Inferior parietal cortex (tissue), 1 donor: ENCODE measurements at regions not wholly inside any gene's neighbourhood (a gene's known extent, or its start where the extent isn't known, plus 50 kb on each side); places are given as distances from the start of the nearest gene placed in this dataset.

Experiments
- DNase-seq: peaks from one replicate; pipeline ENCODE4 v3.0.0-alpha.2; 2016; ENCODE audit errors: extremely low spot score

DNA sequence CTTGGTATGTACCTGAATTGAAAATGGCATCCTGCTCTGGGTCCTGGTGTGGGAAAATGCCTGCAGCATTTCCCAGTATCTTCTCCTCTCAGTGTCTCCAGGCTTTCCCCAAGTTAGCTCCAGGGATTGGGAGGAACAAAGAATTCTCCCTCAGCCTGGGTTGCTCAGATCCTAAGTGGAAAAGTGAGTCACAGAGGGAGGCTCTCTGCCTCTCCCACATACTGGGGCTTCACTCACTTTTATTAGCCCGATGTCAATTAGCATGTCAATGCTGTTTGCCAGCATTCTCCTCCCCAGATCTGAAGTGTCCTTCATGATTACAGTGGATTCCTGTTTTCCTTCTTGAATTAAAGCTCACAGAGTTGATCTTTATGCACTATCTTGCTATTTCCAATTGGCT, 655.0 kb downstream of the EPHA3 start:
- no peak for DNase-seq

DNA sequence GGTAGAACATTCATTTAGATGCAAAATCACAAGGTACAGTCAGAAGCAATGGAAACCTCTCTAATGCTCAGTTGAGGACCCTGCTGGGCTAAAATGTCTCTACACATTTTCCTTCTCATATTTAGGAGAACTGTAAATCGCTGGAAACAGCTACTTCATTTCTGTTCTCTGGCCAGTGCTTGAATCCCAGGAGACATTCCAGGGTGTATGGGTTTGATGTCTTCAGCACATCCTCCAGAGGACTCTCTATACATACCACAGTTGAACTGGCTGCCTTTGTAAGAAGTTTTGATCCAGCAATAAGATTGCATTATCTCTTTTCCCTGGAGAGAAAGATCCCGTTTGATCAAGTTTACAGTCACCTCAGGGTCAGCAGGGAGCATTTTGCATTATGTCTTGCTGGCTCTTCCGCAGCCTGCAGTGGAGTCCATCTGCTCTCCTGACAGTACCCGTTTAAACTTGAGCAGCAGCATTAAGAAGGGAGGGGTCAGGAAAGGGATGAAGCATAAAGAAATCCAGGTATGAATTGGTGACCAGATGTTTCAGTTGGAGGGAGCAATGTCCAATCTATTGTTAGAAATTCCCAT, 676.0 kb downstream of the EPHA3 start:
- no peak for DNase-seq

DNA sequence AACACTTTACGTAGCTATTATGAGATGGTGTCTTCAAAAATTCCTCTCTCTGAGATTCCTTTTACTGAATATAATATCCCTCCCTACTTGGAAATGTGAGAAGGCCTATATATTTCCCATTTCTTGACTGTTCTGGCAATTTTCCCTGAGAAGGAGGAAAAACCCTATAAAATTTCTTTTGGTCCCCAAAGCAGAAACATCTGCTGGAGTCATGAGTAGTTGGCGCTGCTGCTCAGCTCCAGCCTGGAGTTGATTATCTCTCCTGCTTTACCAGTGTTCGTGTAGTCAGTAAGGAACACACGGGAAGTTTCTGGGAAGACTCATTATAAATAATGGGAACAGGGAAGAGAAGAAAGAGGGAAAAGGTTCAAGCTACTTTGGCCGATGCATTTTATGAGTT, 680.1 kb downstream of the EPHA3 start:
- no peak for DNase-seq

DNA sequence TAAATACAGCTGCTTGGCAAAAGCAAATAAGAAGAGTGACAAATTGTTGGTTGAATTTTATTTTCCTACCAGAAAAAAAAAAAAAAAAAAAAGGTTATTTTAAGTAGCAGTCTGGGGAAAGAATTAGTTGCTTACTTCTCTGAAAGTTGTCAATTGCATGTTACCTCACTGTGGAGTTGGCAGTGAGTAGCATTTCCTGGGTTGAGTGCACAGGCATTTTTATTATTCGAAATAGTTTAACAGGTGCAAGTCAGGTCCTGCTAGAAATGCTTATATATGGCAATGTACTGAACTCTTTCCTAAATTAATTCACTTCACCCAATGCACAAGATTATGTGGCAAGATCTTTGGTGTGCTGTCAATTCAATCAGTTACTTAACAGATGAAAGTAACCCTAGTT, 680.6 kb downstream of the EPHA3 start:
- no peak for DNase-seq

DNA sequence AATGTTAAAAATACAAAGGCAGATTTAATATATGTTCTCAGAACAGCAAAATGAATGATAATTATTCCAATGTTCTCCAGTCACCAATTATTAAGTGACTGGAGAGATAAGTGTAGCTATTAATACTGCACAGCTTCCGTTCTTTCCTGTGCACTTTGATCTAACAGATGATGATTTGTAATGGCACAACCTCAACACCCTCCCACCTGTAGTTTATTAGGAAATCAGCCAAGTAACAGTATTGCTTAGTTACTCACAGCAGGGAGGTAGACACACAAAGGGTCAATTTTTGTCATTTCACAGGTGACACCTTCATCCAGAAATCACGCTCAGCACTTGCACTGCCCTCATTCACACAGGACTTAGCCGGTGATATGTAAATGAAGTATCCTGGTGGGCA, 688.1 kb downstream of the EPHA3 start:
- DNase-seq = no peak

DNA sequence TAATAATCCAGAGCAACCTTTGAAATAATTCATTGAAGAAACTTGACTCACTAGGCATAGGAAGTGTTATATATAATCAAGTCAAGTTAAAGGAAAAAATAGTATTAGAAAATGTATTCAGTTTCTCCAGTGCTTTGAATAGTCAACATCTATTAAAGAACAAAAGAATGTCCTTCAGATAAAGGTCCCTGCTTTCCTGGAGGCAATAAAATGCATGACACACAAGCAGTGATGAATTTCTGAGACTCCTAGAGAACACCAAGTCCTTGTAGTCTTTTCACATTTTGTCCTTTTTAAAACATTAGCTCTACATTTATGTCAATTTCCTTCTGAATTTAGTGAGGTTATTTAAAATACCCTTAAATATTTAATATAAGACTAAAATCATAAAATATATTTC, 695.5 kb downstream of the EPHA3 start:
- no peak for DNase-seq

DNA sequence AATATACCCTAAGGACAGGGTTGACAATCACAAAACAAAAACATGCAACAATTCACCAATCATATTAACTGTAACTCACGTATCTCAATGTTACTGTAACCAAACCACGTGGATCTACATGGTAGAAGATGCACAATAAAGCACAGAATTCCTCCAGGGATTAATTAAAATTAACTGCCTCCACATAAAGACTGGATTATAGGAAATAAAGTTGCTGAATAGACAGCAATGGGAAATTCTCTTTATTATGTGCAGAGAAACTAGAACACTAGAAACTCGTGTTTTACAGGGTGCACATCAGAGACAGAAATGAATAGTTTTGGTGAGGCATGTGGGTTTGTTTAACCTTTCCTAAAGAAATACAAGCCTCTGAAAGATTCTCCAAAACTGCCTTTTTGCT, 696.3 kb downstream of the EPHA3 start:
- DNase-seq = no peak

DNA sequence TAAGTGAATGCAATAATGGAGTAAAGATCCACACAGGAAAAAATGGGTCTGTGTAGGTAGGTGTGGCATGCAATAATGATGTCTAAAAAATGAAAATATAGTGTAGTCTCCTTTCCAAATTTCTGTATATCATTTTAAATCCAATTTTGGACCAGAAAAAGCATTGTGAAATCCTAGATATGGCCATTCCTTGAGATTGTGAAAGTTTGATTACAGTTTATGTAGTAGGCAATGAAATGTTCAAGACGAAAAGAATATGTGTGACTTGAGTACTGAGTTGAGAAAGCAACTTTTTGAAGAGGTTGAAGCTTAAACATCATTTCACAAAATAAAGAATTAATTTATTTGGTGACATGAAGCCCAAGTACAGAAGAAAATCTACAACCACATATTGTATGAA, 698.7 kb downstream of the EPHA3 start:
- DNase-seq = no peak

DNA sequence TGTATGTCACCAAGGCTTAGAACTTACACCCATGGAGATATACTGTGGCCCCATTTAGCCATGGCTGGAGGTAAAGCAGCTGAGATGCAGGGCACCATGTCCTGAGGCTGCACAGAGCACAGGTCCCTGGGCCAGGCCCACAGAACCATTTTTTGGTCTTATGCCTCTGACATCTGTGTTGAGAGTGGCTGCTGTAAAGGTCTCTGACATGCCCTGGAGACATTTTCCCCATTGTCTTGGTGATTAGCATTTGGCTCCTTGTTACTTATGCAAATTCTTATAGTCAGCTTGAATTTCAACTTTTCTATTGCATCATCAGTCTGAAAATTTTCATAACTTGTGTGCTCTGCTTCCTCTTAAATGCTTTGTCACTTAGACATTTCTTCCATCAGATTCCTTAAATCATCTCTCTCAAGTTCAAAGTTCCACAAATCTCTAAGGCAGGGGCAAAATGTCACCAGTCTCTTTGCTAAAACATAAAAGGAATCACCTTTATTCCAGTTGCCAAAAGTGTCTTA, 701.3 kb downstream of the EPHA3 start:
- no peak for DNase-seq

DNA sequence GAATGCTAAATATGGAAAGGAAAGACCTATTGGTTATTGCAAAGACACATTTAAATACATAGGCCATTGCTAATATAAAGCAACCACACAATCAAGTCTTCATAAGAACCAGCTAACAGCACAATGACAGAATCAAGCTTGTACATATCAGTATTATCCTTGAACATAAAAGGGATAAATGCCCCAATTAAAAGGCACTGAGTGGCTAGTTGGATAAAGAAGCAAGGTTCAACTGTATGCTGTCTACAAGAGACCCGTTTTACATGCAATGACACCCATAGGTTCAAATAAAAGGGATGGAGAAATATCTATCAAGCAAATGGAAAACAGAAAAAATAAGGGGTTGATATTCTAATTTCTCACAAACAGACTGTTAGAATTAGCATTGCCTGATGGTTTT, 706.1 kb downstream of the EPHA3 start:
- DNase-seq = no peak

DNA sequence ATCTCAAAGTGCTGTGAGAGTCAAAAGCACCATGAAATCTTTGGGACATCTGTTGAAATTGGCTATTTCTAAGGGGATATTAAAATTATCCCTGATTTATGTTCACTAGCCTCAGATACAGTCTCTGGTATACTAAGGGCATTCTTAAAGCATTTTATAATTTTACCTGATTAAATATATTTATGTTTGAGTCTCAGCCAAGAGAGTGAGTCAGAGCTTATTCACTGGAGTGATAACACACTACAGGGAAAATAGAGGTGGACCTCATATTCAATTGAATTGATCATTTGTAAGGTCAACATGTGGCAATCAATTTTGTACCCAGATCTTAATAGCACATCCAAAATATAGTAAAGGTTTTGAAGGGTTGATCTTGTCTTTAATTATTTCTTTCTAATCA, 733.6 kb downstream of the EPHA3 start:
- DNase-seq = no peak

DNA sequence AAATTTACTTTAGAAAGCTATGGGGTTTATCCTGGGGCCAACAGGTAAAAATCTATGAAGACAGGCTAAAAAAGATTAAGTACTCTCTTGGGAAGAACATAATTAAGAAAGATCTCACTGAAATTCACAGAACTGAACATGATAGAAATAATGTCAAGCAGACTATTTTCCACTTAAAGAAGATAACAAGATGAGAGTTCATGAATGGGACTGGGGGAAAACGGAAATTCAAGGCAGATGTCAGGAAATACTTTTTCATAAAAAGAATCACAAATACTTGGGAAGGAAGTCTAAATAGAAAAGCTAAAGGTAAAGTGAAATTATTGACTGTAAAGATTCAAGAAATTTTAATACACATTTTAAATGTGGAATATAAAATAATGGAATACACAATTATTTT, 737.6 kb downstream of the EPHA3 start:
- DNase-seq = no peak

DNA sequence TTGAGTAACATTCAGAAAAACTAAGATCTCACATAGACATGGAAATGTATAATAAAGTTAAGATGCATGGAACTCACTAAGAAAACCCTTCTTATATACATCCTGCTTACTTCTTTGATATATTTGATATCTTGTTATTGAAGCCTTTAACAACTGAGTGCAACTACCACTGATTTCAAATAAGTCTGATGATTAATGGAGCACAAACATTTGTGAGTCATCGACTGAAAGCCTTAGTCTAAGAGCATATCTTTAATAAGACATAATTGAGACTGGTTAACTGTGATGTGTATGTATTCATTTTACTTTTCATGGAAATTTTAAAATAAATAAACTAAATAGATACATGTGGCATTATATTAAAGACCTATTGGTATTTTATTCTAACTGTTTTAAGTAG, 740.5 kb downstream of the EPHA3 start:
- DNase-seq = no peak

DNA sequence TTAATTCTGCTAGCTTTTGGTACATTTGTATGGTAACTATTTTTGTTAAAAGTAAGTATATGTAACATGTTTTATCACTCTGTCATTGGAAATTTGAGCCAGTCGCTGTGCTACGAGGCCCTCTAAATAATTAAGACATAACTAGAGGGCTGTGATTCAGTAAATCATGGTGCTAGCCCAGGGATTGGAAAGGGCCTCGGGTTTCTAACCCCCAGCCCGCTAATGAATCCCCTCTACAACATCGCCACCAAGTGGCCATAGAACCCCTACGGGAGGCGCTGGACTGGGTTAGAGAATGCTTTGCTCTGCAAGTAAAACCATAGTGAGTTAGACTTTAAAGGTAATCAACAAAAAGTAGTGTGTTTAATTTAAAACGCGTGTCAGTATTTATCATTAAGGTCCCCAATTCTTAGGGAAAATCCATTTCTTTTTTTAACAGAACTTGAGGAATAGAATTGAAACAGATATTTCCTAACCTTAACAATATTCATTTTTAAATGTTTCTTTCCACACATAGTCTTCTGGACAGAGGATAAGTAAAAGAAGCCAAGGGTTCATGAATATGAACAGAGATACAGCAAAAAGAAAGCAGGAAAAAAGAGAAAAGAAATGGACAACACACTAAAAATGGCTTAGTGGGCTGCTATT, 744.7 kb downstream of the EPHA3 start:
- peak; percentile 20 for DNase-seq

DNA sequence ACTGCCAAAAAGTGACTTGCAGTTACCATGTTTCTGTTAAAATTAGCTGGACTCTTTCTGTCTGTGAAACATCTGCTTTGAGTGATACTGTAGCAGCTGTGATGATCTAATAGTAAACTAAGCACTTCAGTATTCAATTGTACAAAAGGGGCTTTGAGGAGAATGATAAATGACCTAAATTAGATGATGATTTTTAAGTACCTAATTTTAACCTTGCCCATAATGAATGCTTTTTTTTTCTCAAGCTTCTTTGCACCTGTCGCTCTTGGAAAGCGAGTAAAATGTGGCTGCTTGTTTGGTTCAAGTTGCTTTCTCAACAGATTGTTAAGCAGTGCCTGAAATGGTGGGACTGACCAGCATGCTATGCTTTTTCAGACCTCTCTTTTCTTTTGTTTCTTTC, 752.3 kb downstream of the EPHA3 start:
- DNase-seq = no peak

DNA sequence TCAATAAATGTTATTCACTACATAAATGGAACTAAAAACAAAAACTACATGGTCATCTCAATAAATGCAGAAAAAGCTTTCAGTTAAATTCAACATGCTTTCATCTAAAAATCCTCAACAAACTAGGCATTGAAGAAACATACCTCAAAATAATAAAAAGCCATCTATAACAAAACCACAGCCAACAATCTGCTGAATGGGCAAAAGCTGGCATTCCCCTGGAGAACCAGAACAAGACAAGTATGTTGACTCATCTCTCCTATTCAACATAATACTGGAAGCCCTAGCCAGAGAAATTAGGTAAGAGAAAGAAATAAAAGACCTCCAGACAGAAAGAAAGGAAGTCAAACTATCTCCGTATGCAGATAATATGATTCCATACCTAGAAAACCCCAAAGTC, 759.9 kb downstream of the EPHA3 start:
- no peak for DNase-seq

DNA sequence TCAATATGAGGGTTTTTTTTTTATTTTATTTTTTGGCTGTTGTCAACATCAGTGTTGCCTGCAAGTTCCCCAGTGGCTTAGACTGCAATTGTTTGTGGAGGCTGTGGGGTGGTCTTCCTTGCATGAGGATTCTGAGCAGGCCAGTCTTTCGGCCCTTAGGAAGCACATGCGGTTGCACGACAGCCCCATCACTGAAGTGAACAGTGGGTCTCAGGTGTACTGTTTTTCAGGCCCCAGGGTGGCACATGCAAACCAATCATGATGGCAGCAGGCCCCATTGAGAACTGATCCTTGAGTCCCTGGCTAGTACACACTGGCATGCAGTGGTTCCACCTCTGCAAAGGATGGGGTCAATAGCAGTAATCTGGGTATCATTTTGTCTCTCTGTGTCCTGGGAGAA, 768.7 kb downstream of the EPHA3 start:
- no peak for DNase-seq

DNA sequence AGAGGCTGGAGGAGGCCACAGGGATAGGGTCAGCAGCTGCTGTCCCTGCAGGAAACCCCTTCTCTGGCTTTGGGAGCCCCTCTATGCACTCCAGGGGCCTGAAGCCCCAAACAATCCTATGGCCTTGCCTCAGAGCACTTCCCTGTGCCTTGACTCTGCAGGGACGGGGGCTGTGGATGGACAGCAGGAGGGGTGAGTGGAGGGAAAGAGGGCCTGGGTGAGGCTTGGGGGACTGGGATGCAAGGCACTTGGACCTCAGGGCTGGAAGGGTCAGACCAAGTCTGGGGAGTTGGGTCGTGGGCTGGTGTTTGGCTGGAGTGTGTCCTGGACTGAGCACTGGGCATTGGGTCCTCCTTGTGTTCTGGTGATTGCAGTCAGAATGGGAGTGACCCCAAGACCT, 769.8 kb downstream of the EPHA3 start:
- DNase-seq = no peak

DNA sequence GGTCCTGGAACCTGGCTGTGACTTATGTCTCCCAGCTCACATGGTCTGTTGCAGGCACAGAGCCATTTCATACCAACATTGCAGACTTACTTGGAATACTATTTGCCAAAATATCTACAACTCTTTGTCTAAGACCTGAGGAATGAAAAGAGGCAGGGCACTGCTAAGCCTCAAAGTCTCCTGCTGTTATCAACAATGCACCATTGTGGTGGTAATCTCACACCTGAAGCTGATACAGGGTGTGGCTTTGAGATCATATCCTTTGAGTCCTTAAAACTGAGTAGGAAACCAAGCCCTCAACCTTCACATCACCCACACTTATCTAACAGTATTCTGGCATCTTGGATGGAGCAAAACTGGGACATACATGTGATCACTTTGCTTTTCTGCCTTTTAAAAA, 782.0 kb downstream of the EPHA3 start:
- no peak for DNase-seq

DNA sequence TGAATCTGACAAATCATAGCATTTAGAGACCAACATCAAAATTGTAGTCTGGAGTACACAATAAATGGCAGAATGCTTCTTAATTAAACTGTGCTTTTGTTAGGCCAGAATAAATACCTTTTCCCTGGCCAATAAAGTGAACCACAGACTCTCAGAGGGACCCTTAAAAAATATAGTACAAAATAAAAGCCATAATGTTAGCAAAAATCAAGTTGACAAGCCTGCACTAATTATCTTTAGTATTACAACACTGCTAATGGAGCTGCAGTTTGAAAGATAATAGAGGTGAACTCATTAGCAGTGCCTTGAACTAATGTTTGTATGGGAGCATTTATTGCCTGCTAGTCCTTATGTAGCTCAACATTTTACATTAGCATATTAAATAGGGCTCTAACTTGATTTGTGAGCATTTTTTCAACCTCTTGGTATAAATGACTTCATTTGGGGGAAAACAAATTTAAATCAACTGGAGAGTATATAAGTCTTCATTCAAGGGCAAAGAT, 801.3 kb downstream of the EPHA3 start:
- DNase-seq = no peak

DNA sequence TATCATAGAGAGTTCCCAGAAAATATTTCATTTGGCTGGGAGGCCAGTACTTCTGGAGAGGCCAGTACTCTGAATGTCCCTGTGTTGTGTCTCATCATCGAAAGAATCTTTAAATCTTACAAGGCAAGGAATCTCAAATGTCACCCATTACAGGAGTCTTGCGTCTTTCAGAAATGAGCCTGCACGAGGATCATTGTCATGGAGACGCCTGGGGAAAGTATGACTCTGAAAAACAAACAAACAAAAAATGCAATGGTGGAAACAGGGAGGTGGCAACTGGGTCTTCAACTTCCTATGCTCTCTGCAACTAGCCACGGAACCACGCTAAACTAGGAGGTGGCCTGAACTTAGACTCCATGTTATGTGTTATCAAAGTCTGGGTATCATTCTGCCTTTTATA, 804.6 kb downstream of the EPHA3 start:
- no peak for DNase-seq

DNA sequence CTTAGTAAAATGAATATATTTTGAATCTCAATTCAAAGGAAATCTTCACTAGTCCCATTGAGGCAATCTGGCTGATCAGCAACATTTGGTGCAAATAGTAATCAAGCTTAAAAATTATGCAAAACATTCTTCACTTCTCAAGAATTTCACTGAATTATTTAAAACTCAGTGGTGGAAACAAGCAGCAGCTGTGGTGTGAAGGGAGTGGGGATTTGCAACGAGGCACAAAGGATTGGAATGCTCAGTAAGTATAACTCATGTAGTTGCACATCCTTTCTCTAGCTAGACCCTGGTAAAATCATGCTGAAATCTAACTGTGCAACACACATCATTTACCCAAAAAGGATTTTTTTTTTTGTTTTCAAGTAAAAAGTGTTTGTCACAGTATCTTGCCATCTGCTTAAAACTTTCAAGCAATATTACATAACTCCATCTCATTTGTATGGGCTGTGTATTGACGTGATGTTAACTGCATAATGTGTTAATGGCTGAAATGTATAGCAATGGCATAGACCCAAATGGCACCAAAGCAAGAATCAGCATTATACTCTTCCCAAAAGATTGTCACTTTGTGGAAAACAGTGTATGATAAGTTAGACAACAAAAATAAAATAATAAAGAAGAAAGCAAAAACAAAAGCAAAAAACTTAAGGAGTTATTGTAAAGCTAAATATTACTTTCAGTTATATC, 816.6 kb downstream of the EPHA3 start:
- DNase-seq = no peak

DNA sequence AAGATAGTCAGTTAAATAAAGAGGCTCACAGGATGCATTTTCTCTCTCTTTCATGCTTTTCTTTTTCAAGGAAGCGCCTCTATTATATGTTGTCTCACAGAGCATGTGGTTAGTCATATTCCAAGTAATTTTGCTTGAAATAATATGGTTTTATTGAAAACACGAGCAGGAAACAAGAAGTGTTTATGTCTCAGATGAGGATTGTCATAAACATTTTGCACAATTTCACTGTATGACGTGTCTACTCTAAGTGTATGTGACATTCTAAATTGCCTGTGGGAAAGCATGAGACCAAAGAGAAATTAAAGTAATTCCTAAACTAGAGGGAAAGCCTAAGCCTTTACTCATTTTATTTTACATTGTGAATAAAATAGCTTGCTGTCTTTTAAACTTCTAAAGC, 818.6 kb downstream of the EPHA3 start:
- DNase-seq = no peak
